HG03442 (cell line): ENCODE measurements at regions not wholly inside any gene's neighbourhood (a gene's known extent, or its start where the extent isn't known, plus 50 kb on each side); places are given as distances from the start of the nearest gene placed in this dataset.

Experiments
- ATAC-seq: cut with Tn5 transposase; IDR thresholded peaks from one replicate; pipeline ENCODE4 v1.9.1; 2021; ENCODE audit warnings: mild to moderate bottlenecking, moderate library complexity; ENCODE audit not compliant: unreplicated experiment

GRCh38 chr15:87120555-87120954 is 1040.9 kb downstream of the AGBL1 start:
- ATAC-seq: no peak

GRCh38 chr15:87118846-87119245 is 1039.2 kb downstream of the AGBL1 start:
- no peak for ATAC-seq

- ATAC-seq: no peak
Measured at GRCh38 chr15:87118435-87118834, 1038.8 kb downstream of the AGBL1 start.

GRCh38 chr15:87115795-87116194 is 1036.1 kb downstream of the AGBL1 start:
- no peak for ATAC-seq

GRCh38 chr15:87099916-87100315 is 1020.2 kb downstream of the AGBL1 start:
- no peak for ATAC-seq

GRCh38 chr15:87089551-87089950 is 1009.9 kb downstream of the AGBL1 start:
- no peak for ATAC-seq

- ATAC-seq: no peak
Measured at GRCh38 chr15:87083201-87083600, 1003.5 kb downstream of the AGBL1 start.

GRCh38 chr15:87082581-87082980 is 1002.9 kb downstream of the AGBL1 start:
- ATAC-seq: no peak

GRCh38 chr15:87080547-87080946 is 1000.9 kb downstream of the AGBL1 start:
- ATAC-seq: no peak
